ENCODE measurements at regions not wholly inside any gene's neighbourhood (a gene's known extent, or its start where the extent isn't known, plus 50 kb on each side); places are given as distances from the start of the nearest gene placed in this dataset.

- TF ChIP-seq POLR2A (IDR thresholded peaks at IDR 0.05) (no peak), CTCF (IDR thresholded peaks at IDR 0.05) (no peak)
- no peak for DNase-seq
- no peak overlapping the region for H3K4me3 ChIP-seq
Measured at GRCh38 chr14:66133666-66134065, 352.5 kb upstream of the CCDC196 start.

GRCh38 chr14:66135831-66136230 lies 350.3 kb upstream of the CCDC196 start:
- no peak for DNase-seq
- Histone ChIP-seq H3K9me3 (no peaks in the 10 kb centered on the region), H3K27ac (no peak overlapping the region), H3K4me3 (no peak overlapping the region), H3K4me1 (no peaks in the 10 kb centered on the region), H3K36me3 (ENCODE audit: low read depth, missing control alignments) (no peaks in the 10 kb centered on the region), H3K27me3 (no peaks in the 10 kb centered on the region)
- WGBS, 2 donors = 85 to 93% methylated on average over 2 of the region's 2 CpGs
- TF ChIP-seq CTCF (IDR thresholded peaks at IDR 0.05) (no peak), POLR2A (IDR thresholded peaks at IDR 0.05) (no peak)
- intact Hi-C loops (cut with DNase I; ENCODE audit: low total_unique reads) = no loop called here

More at GRCh38 chr14:66133666-66134065, 352.5 kb upstream of the CCDC196 start:
- Histone ChIP-seq H3K4me1 (no peaks in the 10 kb centered on the region), H3K27me3 (no peaks in the 10 kb centered on the region), H3K9me3 (no peaks in the 10 kb centered on the region), H3K27ac (no peak overlapping the region), H3K36me3 (ENCODE audit: low read depth, missing control alignments) (no peaks in the 10 kb centered on the region)
- intact Hi-C loops (cut with DNase I; ENCODE audit: low total_unique reads) = no loop called here

- no peak for DNase-seq
Measured at GRCh38 chr14:66137081-66137480, 349.1 kb upstream of the CCDC196 start.

GRCh38 chr14:66139432-66139831 lies 346.7 kb upstream of the CCDC196 start:
- no peaks in the 10 kb centered on the region for H3K4me1 ChIP-seq
- intact Hi-C loops (cut with DNase I; ENCODE audit: low total_unique reads) = no loop called here
- H3K9me3 ChIP-seq = no peaks in the 10 kb centered on the region
- DNase-seq = no peak
- no peaks in the 10 kb centered on the region for H3K27me3 ChIP-seq
- no peak overlapping the region for H3K4me3 ChIP-seq
- no peaks in the 10 kb centered on the region for H3K36me3 ChIP-seq (ENCODE audit: low read depth, missing control alignments)
- no peak for TF ChIP-seq POLR2A (IDR thresholded peaks at IDR 0.05)
- no peak overlapping the region for H3K27ac ChIP-seq

More at GRCh38 chr14:66137081-66137480, 349.1 kb upstream of the CCDC196 start:
- Histone ChIP-seq H3K4me3 (no peak overlapping the region), H3K27me3 (no peaks in the 10 kb centered on the region), H3K9me3 (no peaks in the 10 kb centered on the region), H3K27ac (no peak overlapping the region), H3K4me1 (no peaks in the 10 kb centered on the region), H3K36me3 (ENCODE audit: low read depth, missing control alignments) (no peaks in the 10 kb centered on the region)
- intact Hi-C loops (cut with DNase I; ENCODE audit: low total_unique reads) = no loop called here
- WGBS, 2 donors = 71 to 72% methylated on average over 5 to 8 of the region's 8 CpGs
- TF ChIP-seq POLR2A (IDR thresholded peaks at IDR 0.05) (no peak), CTCF (IDR thresholded peaks at IDR 0.05) (no peak)

GRCh38 chr14:66140213-66140918 lies 345.8 kb upstream of the CCDC196 start:
- Histone ChIP-seq H3K36me3 (ENCODE audit: low read depth, missing control alignments) (no peaks in the 10 kb centered on the region), H3K4me3 (no peak overlapping the region), H3K27me3 (no peaks in the 10 kb centered on the region), H3K27ac (no peak overlapping the region), H3K9me3 (no peaks in the 10 kb centered on the region), H3K4me1 (no peaks in the 10 kb centered on the region)
- intact Hi-C loops (cut with DNase I; ENCODE audit: low total_unique reads) = no loop called here
- DNase-seq = no peak
- 72 to 77% methylated on average over 6 of the region's 6 CpGs for WGBS, 2 donors
- no peak for TF ChIP-seq POLR2A (IDR thresholded peaks at IDR 0.05)
- no peak for TF ChIP-seq CTCF (IDR thresholded peaks at IDR 0.05)
